H1 (cell line): ENCODE measurements at regions not wholly inside any gene's neighbourhood (a gene's known extent, or its start where the extent isn't known, plus 50 kb on each side); places are given as distances from the start of the nearest gene placed in this dataset.

Experiments
- CTCF ChIA-PET: fragments of 300-600 bp; sonication (Branson Sonifier 250); formaldehyde crosslinking; loops from one replicate; lab custom pipeline; 2021; ENCODE audit not compliant: partially characterized antibody; lab: Charles Lee
- POLR2A ChIA-PET: fragments of 300-600 bp; sonication (Branson Sonifier 250); formaldehyde crosslinking; loops from one replicate; lab custom pipeline; 2021; ENCODE audit warnings: inconsistent platforms; ENCODE audit not compliant: partially characterized antibody; lab: Charles Lee
- DNase-seq, 2 experiments: peaks; one replicate each; pipeline versions ENCODE4 v3.0.0 to v3.0.0-alpha.2; 2010 to 2022; ENCODE audit warnings: low spot score in 2 of 2, low read depth in 1 of 2, mixed read lengths in 1 of 2
- FAIRE-seq: peaks from 2 replicates; lab custom pipeline; 2011; peaks lifted over from hg19 to GRCh38; lab: Jason Lieb, UNC
- H2AFZ ChIP-seq: 2 replicates; pipeline ENCODE4 v1.8.1; 2012; ENCODE audit warnings: low read length, inconsistent platforms
- H2AK5ac ChIP-seq: 2 replicates; pipeline ENCODE4 v1.6.1; 2013; ENCODE audit warnings: low read depth, low read length
- H2BK120ac ChIP-seq: replicated peaks from 2 replicates; pipeline ENCODE3; 2013; ENCODE audit warnings: low read depth, low read length, inconsistent platforms
- H2BK12ac ChIP-seq: 2 replicates; pipeline ENCODE4 v1.6.1; 2013; ENCODE audit warnings: low read depth, low read length
- H2BK15ac ChIP-seq: 2 replicates; pipeline ENCODE4 v1.6.1; 2013; ENCODE audit warnings: low read length
- H2BK20ac ChIP-seq: 2 replicates; pipeline ENCODE4 v1.6.1; 2013; ENCODE audit warnings: low read length
- H2BK5ac ChIP-seq: 2 replicates; pipeline ENCODE4 v1.6.1; 2013; ENCODE audit warnings: low read depth, low read length
- H3K14ac ChIP-seq: 2 replicates; pipeline ENCODE4 v1.6.1; 2013; ENCODE audit warnings: inconsistent platforms; ENCODE audit not compliant: insufficient read length
- H3K18ac ChIP-seq: 2 replicates; pipeline ENCODE4 v1.6.1; 2013; ENCODE audit warnings: low read length; ENCODE audit errors: extremely low read depth
- H3K23ac ChIP-seq: 2 replicates; pipeline ENCODE4 v1.6.1; 2013; ENCODE audit warnings: inconsistent platforms; ENCODE audit not compliant: insufficient read length
- H3K23me2 ChIP-seq: 2 replicates; pipeline ENCODE4 v1.6.1; 2013; ENCODE audit warnings: low read depth, low read length
- H3K27ac ChIP-seq: 2 replicates; pipeline ENCODE4 v1.6.1; 2011; ENCODE audit warnings: low read depth, low read length, inconsistent platforms
- H3K27me3 ChIP-seq, 4 experiments: replicated peaks in 1 of 4; 1 replicate in 1 of 4; 2 replicates in 3 of 4; pipeline versions ENCODE4 v1.6.1 to v1.8.1; 2011 to 2013; ENCODE audit warnings: low read length in 3 of 4, mild to moderate bottlenecking in 3 of 4, inconsistent platforms in 2 of 4, mixed read lengths in 2 of 4, moderate library complexity in 1 of 4; ENCODE audit not compliant: control insufficient read depth in 3 of 4, insufficient read depth in 3 of 4; ENCODE audit errors: extremely low read depth in 1 of 4
- H3K36me3 ChIP-seq, 4 experiments: 2 replicates each; pipeline versions ENCODE4 v1.6.1 to v1.8.1; 2011 to 2013; ENCODE audit warnings: mild to moderate bottlenecking in 4 of 4, low read length in 3 of 4, moderate library complexity in 2 of 4, control low read depth in 1 of 4, inconsistent platforms in 1 of 4; ENCODE audit not compliant: insufficient read depth in 4 of 4, control insufficient read depth in 2 of 4
- H3K4ac ChIP-seq: replicated peaks from 2 replicates; pipeline ENCODE3; 2013; ENCODE audit warnings: low read length, low read depth, mixed read lengths, inconsistent platforms; ENCODE audit not compliant: insufficient read length
- H3K4me1 ChIP-seq, 4 experiments: replicated peaks in 1 of 4; 1 replicate in 1 of 4; 2 replicates in 3 of 4; pipeline versions ENCODE4 v1.6.1 to v1.8.1; 2011 to 2013; ENCODE audit warnings: low read length in 3 of 4, inconsistent platforms in 2 of 4, mixed read lengths in 1 of 4; ENCODE audit not compliant: insufficient read depth in 4 of 4, control insufficient read depth in 3 of 4
- H3K4me2 ChIP-seq, 2 experiments: 2 replicates each; pipeline versions ENCODE4 v1.6.1 to v1.8.1; 2011 to 2013; ENCODE audit warnings: low read depth in 2 of 2, low read length in 2 of 2, control low read depth in 1 of 2, inconsistent platforms in 1 of 2, mild to moderate bottlenecking in 1 of 2; ENCODE audit not compliant: insufficient read depth in 1 of 2
- H3K4me3 ChIP-seq, 4 experiments: fragments of 200-600, 300-600 bp in 1 of 4; sonication (generic), shearing (Covaris generic), sonication (Bioruptor Twin) in 1 of 4; 2 replicates each; pipeline versions ENCODE4 v1.5.1 to v1.8.1; 2011 to 2016; ENCODE audit warnings: low read length in 4 of 4, low read depth in 3 of 4, control low read depth in 2 of 4, inconsistent platforms in 2 of 4, mild to moderate bottlenecking in 2 of 4, mixed read lengths in 1 of 4, moderate library complexity in 1 of 4; ENCODE audit not compliant: insufficient read depth in 2 of 4; ENCODE audit errors: extremely low read depth in 1 of 4
- H3K56ac ChIP-seq: replicated peaks from 2 replicates; pipeline ENCODE3; 2013; ENCODE audit warnings: low read depth, mild to moderate bottlenecking, mixed read lengths, low read length, inconsistent platforms; ENCODE audit not compliant: insufficient read length
- H3K79me1 ChIP-seq: 2 replicates; pipeline ENCODE4 v1.6.1; 2013; ENCODE audit warnings: low read depth, low read length, control low read depth
- H3K79me2 ChIP-seq, 2 experiments: 2 replicates each; pipeline versions ENCODE4 v1.6.1 to v1.8.1; 2012 to 2013; ENCODE audit warnings: low read length in 2 of 2, mild to moderate bottlenecking in 2 of 2, inconsistent platforms in 1 of 2; ENCODE audit not compliant: insufficient read depth in 2 of 2, control insufficient read depth in 1 of 2
- H3K9ac ChIP-seq, 4 experiments: replicated peaks in 1 of 4; 1 replicate in 1 of 4; 2 replicates in 3 of 4; pipeline versions ENCODE4 v1.6.1 to v1.8.1; 2011 to 2013; ENCODE audit warnings: low read depth in 3 of 4, low read length in 3 of 4, control low read depth in 2 of 4, mild to moderate bottlenecking in 2 of 4, moderate library complexity in 2 of 4, inconsistent platforms in 1 of 4; ENCODE audit errors: extremely low read depth in 1 of 4
- H3K9me3 ChIP-seq, 2 experiments: 2 replicates each; pipeline versions ENCODE4 v1.6.1 to v1.8.1; 2012 to 2013; ENCODE audit warnings: mild to moderate bottlenecking in 2 of 2, moderate library complexity in 2 of 2, control low read depth in 1 of 2, inconsistent platforms in 1 of 2, low read depth in 1 of 2, low read length in 1 of 2, mixed read lengths in 1 of 2; ENCODE audit not compliant: insufficient read depth in 2 of 2
- H4K20me1 ChIP-seq, 2 experiments: replicated peaks in 1 of 2; 2 replicates each; pipeline versions ENCODE3 to v1.8.1; 2011 to 2013; ENCODE audit warnings: inconsistent platforms in 2 of 2, low read length in 2 of 2, mild to moderate bottlenecking in 1 of 2; ENCODE audit not compliant: insufficient read depth in 2 of 2, control insufficient read depth in 1 of 2
- H4K5ac ChIP-seq: 2 replicates; pipeline ENCODE4 v1.6.1; 2013; ENCODE audit warnings: low read length, low read depth, mixed read lengths, inconsistent platforms; ENCODE audit not compliant: insufficient read length
- H4K8ac ChIP-seq: 2 replicates; pipeline ENCODE4 v1.8.0; 2013; ENCODE audit warnings: mild to moderate bottlenecking, moderate library complexity, low read length, inconsistent platforms; ENCODE audit not compliant: insufficient read depth; ENCODE audit errors: extremely low read depth
- H4K91ac ChIP-seq: replicated peaks from 2 replicates; pipeline ENCODE3; 2013; ENCODE audit warnings: low read length, mixed read lengths, inconsistent platforms; ENCODE audit not compliant: insufficient read length
- SUZ12 ChIP-seq: fragments of 200-600 bp; sonication (generic); IDR thresholded peaks from 2 replicates; pipeline ENCODE4 v1.6.1; 2012; ENCODE audit warnings: mild to moderate bottlenecking, inconsistent platforms, low read length, moderate library complexity, mixed read lengths
- WGBS, 2 experiments: shearing (Covaris generic) in 1 of 2; methylation state at CpG; one replicate each; pipeline versions ENCODE4 v1.1.6 to v1.1.7; 2013 to 2015; ENCODE audit warnings: low lambda C conversion rate in 2 of 2, mixed read lengths in 2 of 2, inconsistent platforms in 1 of 2, low coverage in 1 of 2, missing lambda C conversion rate in 1 of 2; ENCODE audit not compliant: insufficient replicate concordance in 2 of 2, insufficient coverage in 1 of 2, insufficient read length in 1 of 2; ENCODE audit errors: extremely low coverage in 1 of 2, missing lambda C conversion rate in 1 of 2; 5-methylcytosine and 5-hydroxymethylcytosine counted together

GRCh38 chr10:29748109-29748650 lies 113.4 kb upstream of the SVIL start:
- TF ChIP-seq SUZ12 = no peak
- no peaks in the 10 kb centered on the region for H3K36me3 ChIP-seq
- H3K4ac ChIP-seq = no peak overlapping the region
- ChIA-PET CTCF (no interaction called here), POLR2A (no interaction called here)
- no peak overlapping the region for H4K5ac ChIP-seq
- H2BK12ac ChIP-seq = no peak overlapping the region
- no peaks in the 10 kb centered on the region for H4K20me1 ChIP-seq
- no peaks in the 10 kb centered on the region; a peak in 1 of 7 replicates for H3K27me3 ChIP-seq
- H3K9me3 ChIP-seq = no peaks in the 10 kb centered on the region
- no peak overlapping the region for H3K14ac ChIP-seq
- no peak overlapping the region for H2BK15ac ChIP-seq
- 0 out of 7 replicates have a peak, but pooled peaks cover 0 to 2% (median 0%) of the 10 kb centered on the region in 4 experiments for H3K4me1 ChIP-seq
- no peak for FAIRE-seq
- no peak overlapping the region for H4K91ac ChIP-seq
- no peak overlapping the region for H3K4me3 ChIP-seq
- H3K18ac ChIP-seq = no peak overlapping the region
- no peak overlapping the region for H4K8ac ChIP-seq
- 94% methylated on average over 3 of the region's 3 CpGs; no CpG with 5 or more reads in 1 of the 2 experiments for WGBS, 2 experiments
- no peak overlapping the region for H2BK5ac ChIP-seq
- no peak overlapping the region for H2AK5ac ChIP-seq
- H3K79me2 ChIP-seq = no peaks in the 10 kb centered on the region
- no peaks in the 10 kb centered on the region for H3K79me1 ChIP-seq
- H2AFZ ChIP-seq = no peak overlapping the region
- no peak overlapping the region for H3K56ac ChIP-seq
- H2BK20ac ChIP-seq = no peak overlapping the region
- no peak overlapping the region for H2BK120ac ChIP-seq
- no peak overlapping the region for H3K23ac ChIP-seq
- H3K23me2 ChIP-seq = no peaks in the 10 kb centered on the region
- DNase-seq = no peak
- H3K4me2 ChIP-seq = no peak overlapping the region
- H3K9ac ChIP-seq = no peak overlapping the region
- H3K27ac ChIP-seq = no peak overlapping the region
